HG03432 (cell line): ENCODE measurements at regions not wholly inside any gene's neighbourhood (a gene's known extent, or its start where the extent isn't known, plus 50 kb on each side); places are given as distances from the start of the nearest gene placed in this dataset.
A peak's percentile ranks its signal among the peaks of the same experiment; 100 is the strongest.

ENCODE experiments used
- ATAC-seq: cut with Tn5 transposase; IDR thresholded peaks from one replicate; pipeline ENCODE4 v1.9.1; 2021; ENCODE audit warnings: mild to moderate bottlenecking, moderate library complexity; ENCODE audit not compliant: unreplicated experiment

- ATAC-seq: no peak
Observed at GRCh38 chr11:8794126-8794525, 111.5 kb downstream of the RPL27A start.

- ATAC-seq: no peak
Observed at GRCh38 chr11:8794677-8795103, 112.1 kb downstream of the RPL27A start.

- ATAC-seq: no peak
Observed at GRCh38 chr11:8796941-8797340, 114.0 kb upstream of the AKIP1 start.

- ATAC-seq: no peak
Observed at GRCh38 chr11:8799273-8799672, 111.7 kb upstream of the AKIP1 start.

GRCh38 chr11:8800520-8801110 lies 110.4 kb upstream of the AKIP1 start:
- ATAC-seq: no peak

- no peak for ATAC-seq
Observed at GRCh38 chr11:8801121-8801520, 109.9 kb upstream of the AKIP1 start.

- no peak for ATAC-seq
Observed at GRCh38 chr11:8802251-8802650, 108.7 kb upstream of the AKIP1 start.

- ATAC-seq: no peak
Observed at GRCh38 chr11:8803973-8804372, 107.0 kb upstream of the AKIP1 start.

GRCh38 chr11:8805296-8805695 lies 105.7 kb upstream of the AKIP1 start:
- no peak for ATAC-seq

- ATAC-seq: no peak
Observed at GRCh38 chr11:8806974-8807373, 104.0 kb upstream of the AKIP1 start.

GRCh38 chr11:8807544-8808225 lies 103.3 kb upstream of the AKIP1 start:
- ATAC-seq: no peak

- no peak for ATAC-seq
Observed at GRCh38 chr11:8808226-8808585, 102.8 kb upstream of the AKIP1 start.

- no peak for ATAC-seq
Observed at GRCh38 chr11:8809241-8809938, 101.6 kb upstream of the AKIP1 start.

- no peak for ATAC-seq
Observed at GRCh38 chr11:8809939-8810539, 101.0 kb upstream of the AKIP1 start.

GRCh38 chr11:8810540-8811301 lies 100.3 kb upstream of the AKIP1 start:
- no peak for ATAC-seq

GRCh38 chr11:8811571-8811970 lies 99.4 kb upstream of the AKIP1 start:
- ATAC-seq: no peak

GRCh38 chr11:8812438-8812837 lies 98.6 kb upstream of the AKIP1 start:
- ATAC-seq: no peak

- peak; percentile 70 for ATAC-seq
Observed at GRCh38 chr11:8813658-8814057, 97.3 kb upstream of the AKIP1 start.

- no peak for ATAC-seq
Observed at GRCh38 chr11:8814209-8814922, 96.6 kb upstream of the AKIP1 start.

GRCh38 chr11:8814923-8815240 lies 96.1 kb upstream of the AKIP1 start:
- ATAC-seq: no peak

- no peak for ATAC-seq
Observed at GRCh38 chr11:8818421-8818820, 92.6 kb upstream of the AKIP1 start.
